IPS-15b (cell line): ENCODE measurements at regions not wholly inside any gene's neighbourhood (a gene's known extent, or its start where the extent isn't known, plus 50 kb on each side); places are given as distances from the start of the nearest gene placed in this dataset.

Experiments
- H3K27me3 ChIP-seq: one replicate; pipeline ENCODE4 v1.6.1; 2013; ENCODE audit warnings: low read length; ENCODE audit not compliant: control insufficient read depth, insufficient read depth
- H3K36me3 ChIP-seq: one replicate; pipeline ENCODE4 v1.6.1; 2013; ENCODE audit warnings: low read length; ENCODE audit not compliant: control insufficient read depth, insufficient read depth
- H3K4me1 ChIP-seq: one replicate; pipeline ENCODE4 v1.6.1; 2013; ENCODE audit warnings: mild to moderate bottlenecking, low read length; ENCODE audit not compliant: control insufficient read depth, insufficient read depth
- H3K4me3 ChIP-seq: one replicate; pipeline ENCODE4 v1.5.1; 2013; ENCODE audit warnings: low read depth, low read length
- H3K9ac ChIP-seq: one replicate; pipeline ENCODE4 v1.6.1; 2013; ENCODE audit warnings: low read depth, mild to moderate bottlenecking, low read length
- H3K9me3 ChIP-seq: one replicate; pipeline ENCODE4 v1.6.1; 2013; ENCODE audit warnings: mild to moderate bottlenecking, low read length; ENCODE audit not compliant: control insufficient read depth, insufficient read depth

DNA sequence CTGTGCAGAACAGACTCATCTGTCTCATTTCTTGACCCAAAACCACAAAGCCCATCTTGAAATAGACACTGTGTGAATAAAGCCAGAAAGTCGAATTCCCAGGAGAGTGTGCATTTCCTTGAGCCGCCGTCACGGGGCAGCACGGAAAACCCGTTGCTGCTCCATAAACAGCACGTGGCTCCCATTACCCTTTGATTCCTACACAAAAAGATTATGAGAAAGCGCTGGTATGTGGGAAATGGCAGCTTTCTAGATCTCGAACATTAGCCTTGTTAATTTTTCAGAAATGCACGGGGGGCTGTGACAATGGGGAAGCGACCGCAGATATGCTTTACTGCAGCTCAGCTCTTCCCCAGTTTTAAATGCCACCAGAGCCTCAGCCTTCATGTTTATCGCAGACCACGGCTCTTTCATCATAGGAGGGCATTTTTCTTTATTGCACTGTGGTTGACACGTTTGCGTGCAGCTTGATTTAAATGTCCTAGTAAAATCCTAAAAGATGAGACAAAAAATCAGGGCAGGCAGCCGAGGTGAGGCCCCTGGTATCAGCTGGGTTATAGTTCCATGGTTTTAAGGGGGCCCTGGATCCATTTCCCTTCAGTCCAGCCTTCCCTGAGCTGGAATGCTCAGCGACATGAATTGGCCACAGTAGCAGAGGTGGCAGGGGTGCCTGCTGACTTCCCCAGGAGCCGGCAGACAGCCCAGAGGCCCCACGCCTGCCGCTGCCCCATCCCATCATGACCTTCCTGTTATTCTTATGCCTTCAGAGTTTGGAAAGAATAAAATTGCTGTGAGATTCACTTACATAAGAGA is 249.3 kb downstream of the NDUFA10 start:
- H3K27me3 ChIP-seq = no peaks in the 10 kb centered on the region
- H3K4me1 ChIP-seq = no peaks in the 10 kb centered on the region
- H3K36me3 ChIP-seq = no peaks in the 10 kb centered on the region
- H3K9ac ChIP-seq = no peak overlapping the region
- no peak overlapping the region for H3K4me3 ChIP-seq
- no peaks in the 10 kb centered on the region for H3K9me3 ChIP-seq

DNA sequence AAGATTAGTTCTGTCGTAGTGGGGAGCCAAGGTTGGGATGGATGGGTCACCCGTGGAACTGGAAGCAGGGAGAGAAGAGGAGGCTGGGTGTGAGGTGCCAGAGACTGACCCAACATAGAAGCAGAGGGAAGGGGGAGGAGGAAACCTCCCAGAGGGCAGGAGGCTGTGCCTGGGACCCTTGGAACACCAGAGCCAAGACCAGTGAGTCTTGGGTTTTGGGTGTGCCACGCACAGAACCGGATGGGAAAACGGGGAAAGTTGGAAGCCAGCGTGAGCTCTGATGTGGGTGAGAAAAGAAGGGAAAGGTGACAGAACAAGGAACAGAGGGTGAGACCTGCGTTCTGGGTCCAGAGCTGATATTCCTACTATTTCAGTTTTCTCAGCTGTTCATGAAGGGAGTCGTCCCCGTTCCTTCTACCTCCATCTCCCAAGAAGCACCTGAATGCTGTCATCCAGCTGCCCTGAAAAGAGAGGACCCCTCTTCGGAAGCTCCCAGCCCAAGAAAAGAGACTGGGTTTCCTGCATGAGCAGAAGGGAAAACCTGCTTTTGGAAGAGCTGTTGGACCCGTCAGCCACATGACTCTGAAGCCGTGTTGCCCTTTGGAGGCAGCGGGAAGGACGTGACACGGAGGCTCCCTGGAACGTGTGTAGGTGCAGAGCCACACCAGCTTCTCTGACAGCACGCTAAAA is 250.1 kb downstream of the NDUFA10 start:
- no peaks in the 10 kb centered on the region for H3K27me3 ChIP-seq
- no peak overlapping the region for H3K9ac ChIP-seq
- H3K4me1 ChIP-seq = no peaks in the 10 kb centered on the region
- H3K36me3 ChIP-seq = no peaks in the 10 kb centered on the region
- H3K4me3 ChIP-seq = no peak overlapping the region
- H3K9me3 ChIP-seq = no peaks in the 10 kb centered on the region

DNA sequence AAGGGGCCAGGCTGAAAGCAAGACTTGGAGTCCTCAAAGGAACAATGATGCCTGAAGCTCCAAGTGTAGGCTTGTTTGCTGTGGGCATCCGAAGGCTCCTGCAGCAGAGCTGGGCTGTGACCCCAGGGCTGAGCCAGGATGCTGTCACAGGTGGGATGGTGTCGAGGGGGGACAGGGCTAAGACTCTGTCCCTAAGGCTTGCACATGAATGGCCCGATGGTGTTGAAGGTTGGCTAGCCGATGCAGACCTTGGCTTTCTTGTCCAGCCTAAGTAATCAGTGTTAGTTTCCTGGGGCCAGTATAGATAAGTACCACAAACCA is 251.0 kb downstream of the NDUFA10 start:
- Histone ChIP-seq H3K9ac (no peak overlapping the region), H3K9me3 (no peaks in the 10 kb centered on the region), H3K27me3 (no peaks in the 10 kb centered on the region), H3K4me3 (no peak overlapping the region), H3K36me3 (no peaks in the 10 kb centered on the region), H3K4me1 (no peaks in the 10 kb centered on the region)

DNA sequence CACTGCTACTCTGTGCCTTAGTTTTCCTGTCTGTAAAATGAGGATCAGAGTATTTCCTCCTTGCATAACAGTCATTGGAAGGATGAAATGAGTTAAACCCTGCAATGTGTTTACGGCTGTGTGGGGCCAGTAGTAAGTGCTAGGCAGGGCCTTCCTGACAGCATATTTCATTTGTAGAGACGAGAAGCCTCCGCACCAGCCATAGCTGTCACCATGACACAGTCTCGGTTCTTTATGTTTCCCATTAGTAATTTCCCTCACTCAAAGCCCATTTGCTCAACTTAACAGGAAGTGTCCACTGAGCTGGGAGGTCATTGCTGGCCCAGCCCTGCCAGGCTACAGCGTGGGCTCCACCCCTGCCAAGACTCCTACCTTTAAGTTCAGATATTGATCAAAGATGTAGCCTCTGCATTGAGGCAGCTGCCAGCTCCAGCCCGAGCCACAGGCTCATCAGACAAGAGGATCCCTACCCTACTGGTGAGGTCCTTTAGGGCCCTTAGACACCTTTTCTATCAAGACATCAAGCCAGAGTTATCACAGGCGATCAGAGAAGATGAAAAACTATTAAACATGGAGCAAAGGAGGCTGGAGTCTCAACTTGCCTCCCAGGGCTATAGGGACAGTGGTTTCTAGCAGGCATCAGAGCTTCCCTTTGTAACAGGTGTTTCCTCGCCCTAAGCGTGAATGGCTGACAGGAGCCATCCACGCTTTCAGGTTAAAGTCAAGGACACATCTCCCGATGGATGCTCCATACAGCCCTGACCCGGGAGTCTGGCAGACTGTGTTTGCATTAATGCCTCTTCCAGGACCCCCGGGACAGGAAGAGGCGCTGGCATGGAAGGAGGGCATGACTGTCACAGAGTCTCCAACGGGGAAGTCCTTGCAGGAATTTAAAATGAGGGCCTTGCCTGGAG is 251.7 kb downstream of the NDUFA10 start:
- peaks cover 2% of the 10 kb centered on the region for H3K36me3 ChIP-seq
- H3K27me3 ChIP-seq = no peaks in the 10 kb centered on the region
- H3K9ac ChIP-seq = no peak overlapping the region
- no peaks in the 10 kb centered on the region for H3K9me3 ChIP-seq
- no peaks in the 10 kb centered on the region for H3K4me1 ChIP-seq
- no peak overlapping the region for H3K4me3 ChIP-seq

DNA sequence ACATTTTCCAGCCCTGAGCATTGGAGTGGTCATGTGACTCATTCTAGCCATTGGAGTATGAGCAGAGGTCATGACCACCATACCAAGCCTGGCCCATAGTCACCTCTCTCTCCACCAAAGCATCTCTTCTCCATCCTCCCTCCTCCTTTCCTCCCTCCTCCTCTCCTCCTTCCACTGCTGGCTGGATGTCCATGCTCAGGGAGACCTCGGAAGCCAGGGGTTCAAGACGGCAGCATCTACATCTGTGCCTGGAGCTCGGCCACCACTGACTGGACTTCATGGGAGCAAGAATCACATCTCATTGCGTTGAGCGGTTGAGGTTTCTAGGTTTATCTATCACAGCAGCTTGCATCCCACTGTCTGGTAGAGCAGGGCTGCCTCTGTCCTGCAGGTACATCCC is 252.4 kb downstream of the NDUFA10 start:
- Histone ChIP-seq H3K4me3 (no peak overlapping the region), H3K4me1 (no peaks in the 10 kb centered on the region), H3K9me3 (no peaks in the 10 kb centered on the region), H3K27me3 (no peaks in the 10 kb centered on the region), H3K9ac (no peak overlapping the region), H3K36me3 (peaks cover 2% of the 10 kb centered on the region)

DNA sequence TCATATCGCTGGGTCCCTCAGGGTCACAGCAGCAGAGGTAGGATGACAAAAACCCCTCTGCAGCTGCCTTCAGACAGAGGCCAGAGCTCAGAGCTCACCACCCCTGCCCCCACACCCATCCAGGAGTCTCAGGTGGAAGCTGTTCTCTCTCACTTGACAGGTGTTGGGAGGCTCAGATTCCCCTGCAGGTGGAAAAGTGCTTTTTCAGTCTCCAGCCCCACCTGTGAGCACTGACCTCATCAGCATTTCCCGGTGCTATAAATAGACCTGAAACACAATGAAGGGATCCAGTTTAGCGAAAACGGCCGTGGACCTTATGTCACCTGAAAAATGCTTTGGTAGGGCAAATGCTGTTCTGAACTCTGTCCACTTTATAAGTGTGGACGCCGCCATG is 254.9 kb downstream of the NDUFA10 start:
- no peaks in the 10 kb centered on the region for H3K4me1 ChIP-seq
- H3K9me3 ChIP-seq = no peaks in the 10 kb centered on the region

DNA sequence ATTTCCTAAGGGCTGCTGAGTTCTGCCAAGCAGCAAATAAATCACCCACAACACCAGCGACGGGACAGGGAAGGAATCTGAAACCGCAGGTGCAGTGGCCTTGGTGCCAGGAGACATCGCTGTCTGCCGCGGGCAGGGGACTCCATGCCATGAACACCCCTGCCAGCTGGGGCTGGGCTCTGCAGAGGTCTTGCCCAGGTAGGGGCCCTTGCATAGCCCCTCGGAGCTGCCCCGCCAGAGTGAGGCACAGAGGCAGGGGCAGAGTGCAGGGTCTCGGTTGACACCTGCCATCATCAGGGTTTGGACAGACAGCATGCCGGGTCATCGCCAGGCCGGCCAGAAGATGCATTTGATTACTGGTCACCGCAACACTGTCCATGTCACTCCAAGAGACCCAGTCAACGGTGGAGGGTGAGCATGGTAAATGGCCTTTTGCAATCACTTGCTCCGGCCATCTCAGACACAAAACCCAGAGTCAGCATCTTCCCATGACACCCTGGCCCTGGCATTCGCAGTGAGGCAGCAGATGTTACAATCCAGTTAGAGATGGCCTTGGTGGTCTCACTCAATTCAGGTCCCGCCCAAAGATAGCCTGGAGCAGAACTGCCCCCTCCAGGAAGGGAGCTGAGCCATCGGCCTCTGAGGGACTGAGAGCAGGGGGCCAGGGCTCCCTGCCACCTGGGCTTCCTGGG is 255.4 kb downstream of the NDUFA10 start:
- Histone ChIP-seq H3K27me3 (no peaks in the 10 kb centered on the region), H3K9ac (no peak overlapping the region), H3K36me3 (peaks cover 2% of the 10 kb centered on the region), H3K4me1 (no peaks in the 10 kb centered on the region), H3K9me3 (no peaks in the 10 kb centered on the region), H3K4me3 (no peak overlapping the region)

More for the DNA sequence above, 254.9 kb downstream of the NDUFA10 start:
- Histone ChIP-seq H3K4me3 (no peak overlapping the region), H3K27me3 (no peaks in the 10 kb centered on the region), H3K36me3 (peaks cover 2% of the 10 kb centered on the region), H3K9ac (no peak overlapping the region)

DNA sequence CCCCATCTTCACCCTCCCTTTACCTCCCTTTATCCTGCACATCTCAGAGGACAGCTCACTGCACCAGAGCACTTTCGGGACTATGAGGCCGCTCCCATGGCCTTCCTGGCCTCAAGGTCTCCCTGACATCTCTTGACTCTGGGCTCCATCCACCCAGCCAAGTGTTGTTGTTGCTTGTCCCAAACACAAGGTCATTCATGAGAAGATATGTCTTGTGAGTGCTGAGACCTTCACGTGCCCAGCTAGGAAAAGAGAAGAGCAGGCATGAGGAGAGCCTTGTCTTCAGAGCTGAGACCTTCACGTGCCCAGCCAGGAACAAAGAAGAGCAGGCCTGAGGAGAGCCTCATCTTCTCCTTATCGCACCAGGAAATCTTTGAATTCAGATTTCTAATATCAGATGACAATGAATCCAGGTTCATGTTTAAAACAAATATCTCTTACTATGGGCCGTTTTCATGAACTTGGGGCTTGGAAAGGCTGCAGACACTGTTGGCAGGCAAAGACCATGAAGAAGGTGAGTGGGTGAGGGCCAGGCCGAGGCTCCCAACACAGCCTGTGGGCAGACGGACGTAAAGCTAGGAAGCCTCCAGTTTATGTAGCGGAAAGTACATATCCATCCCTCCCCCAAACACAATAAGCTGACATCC is 256.1 kb downstream of the NDUFA10 start:
- no peak overlapping the region for H3K4me3 ChIP-seq
- no peaks in the 10 kb centered on the region for H3K27me3 ChIP-seq
- no peak overlapping the region for H3K9ac ChIP-seq
- no peaks in the 10 kb centered on the region for H3K4me1 ChIP-seq
- H3K36me3 ChIP-seq = peaks cover 2% of the 10 kb centered on the region
- no peaks in the 10 kb centered on the region for H3K9me3 ChIP-seq

DNA sequence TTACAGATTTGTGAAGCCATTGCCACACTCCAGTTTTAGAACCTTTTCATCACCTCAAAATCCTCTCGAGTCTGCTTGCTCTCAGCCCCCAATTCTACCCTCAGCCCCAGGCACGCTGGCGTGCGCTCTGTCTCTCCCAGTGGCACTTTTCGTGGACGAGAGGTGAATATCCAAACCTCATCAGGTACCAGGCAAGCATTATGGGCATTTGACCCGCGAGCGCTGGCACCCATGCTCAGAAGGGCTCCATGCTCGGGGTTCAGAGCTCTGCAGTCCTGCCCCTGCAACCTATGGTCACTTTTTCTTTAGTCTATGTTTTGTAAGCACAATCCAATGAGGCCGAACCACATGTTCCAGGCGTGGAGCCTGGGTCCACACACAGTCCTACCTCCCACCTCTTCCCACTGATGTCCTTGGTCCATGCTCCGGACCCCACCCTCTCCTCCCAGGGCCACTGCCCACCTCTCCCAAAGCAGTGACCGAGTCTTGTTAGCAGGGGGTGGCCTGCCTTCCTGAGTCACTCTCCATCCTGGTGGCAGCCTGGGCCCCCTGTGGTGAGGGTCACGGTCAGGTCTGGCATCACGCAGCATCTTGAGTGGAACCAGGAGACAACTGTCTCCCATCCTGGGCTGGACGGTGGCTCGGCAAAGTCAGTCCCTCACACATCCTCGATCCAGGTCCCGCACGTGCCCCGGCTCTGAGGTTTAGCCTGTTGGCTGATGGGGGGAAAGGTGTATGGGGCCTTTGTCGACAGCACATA is 256.9 kb downstream of the NDUFA10 start:
- no peak overlapping the region for H3K9ac ChIP-seq
- H3K4me1 ChIP-seq = no peaks in the 10 kb centered on the region
- peaks cover 2% of the 10 kb centered on the region for H3K36me3 ChIP-seq
- H3K9me3 ChIP-seq = no peaks in the 10 kb centered on the region
- no peak overlapping the region for H3K4me3 ChIP-seq
- no peaks in the 10 kb centered on the region for H3K27me3 ChIP-seq

DNA sequence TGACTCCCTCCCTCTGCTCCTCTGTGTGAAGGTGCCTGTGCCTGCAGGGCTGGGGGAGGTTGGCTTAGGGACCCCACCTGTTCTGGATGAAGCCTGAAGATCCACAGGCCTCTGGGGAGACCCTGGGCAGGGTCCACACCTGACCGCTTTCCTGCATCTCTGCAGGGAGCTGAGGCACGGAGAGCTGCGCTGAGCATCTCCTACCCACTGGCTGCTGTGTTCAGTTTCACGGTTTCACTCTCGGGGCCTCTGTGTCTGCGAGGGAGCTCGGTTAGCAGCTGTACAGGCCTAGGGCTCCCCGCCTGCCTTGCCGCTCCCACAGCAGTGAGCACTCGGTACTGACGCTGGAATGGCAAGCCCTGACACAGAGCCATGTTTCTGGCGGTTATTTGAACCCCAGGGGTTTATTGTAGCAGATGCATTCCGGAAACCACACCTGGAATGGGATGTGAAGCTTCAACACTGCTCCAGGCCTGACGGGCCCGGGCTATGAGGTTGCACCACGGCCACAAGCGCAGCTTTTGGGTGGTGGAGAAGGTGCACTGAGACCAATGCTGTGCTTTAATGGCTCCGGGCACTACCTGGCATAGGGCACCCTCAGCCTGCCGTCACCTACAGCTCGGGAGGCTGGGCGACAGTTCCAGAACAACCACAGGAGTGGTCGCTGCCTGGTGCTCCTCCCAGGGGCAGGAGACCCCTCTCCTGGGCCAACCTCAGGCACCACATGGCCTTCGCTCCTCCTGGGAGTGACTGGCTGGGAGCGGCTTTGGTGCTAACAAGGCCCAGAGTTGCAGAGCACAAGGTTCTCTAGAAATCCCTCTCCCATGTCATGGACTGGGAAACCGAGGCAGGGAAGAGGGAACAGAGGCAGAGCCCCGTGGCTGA is 257.9 kb downstream of the NDUFA10 start:
- Histone ChIP-seq H3K4me1 (no peaks in the 10 kb centered on the region), H3K27me3 (no peaks in the 10 kb centered on the region), H3K9ac (no peak overlapping the region), H3K9me3 (no peaks in the 10 kb centered on the region), H3K36me3 (peaks cover 2% of the 10 kb centered on the region), H3K4me3 (no peak overlapping the region)
